ENCODE measurements at regions not wholly inside any gene's neighbourhood (a gene's known extent, or its start where the extent isn't known, plus 50 kb on each side); places are given as distances from the start of the nearest gene placed in this dataset.
"Not testable (repeated sequence)": the region's sequence is repeated elsewhere in the genome, so short reads cannot be mapped to it uniquely, and the experiment has no call there.

DNA sequence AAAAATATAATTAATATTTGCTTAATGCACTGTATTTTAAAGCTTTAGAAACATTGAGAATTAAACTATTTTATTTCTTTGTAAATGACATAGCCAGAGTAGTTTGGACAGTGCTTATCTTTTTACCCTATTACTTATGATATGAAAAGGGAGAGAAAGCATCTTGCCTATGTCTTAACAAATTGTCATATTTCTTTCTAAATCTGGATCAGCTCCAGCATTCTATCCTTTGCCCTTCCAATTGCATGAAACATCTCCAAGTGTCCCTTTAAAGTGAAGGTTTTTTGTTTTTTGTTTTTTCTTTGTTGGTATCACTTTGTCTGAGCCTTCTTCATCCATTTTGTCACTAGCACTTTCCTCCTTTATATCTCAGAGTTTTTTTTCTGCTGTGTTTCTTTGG is 511.6 kb upstream of the FAM174A start:
- DNase-seq (ENCODE audit: low read depth in 2 of 2) = no peak

DNA sequence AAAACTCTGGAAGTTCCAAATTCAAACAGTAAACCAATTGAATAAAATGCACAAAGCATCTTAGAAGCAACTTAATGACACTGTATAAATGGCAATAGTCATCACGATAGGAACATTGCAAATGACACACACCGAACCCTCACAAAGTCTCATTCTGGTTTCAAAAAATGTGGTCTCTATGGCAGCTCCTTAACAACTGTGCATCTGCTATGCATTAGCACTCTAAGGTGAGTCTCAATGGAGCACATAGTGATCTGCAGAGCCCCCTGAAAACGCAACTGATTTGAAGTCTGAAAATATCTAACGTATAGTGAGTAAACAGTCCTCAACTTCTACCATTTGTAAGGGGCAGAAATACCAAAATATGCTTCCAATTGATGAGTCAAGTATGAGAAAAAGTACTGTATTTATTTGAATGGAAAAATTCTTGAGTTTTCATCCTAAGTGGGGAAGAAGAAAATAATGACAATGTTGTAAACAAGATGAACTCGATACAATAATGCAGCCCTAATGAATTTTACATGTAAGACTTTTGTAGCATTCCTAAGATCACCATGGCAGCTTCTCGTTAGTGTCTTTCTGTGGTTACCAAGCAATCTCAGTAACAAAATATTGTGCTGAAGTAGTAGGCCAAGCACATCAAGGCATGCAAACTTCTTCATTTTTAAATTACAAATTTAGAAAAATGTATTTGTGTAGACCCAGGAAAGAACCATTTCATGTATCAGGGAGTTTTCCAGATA is 517.5 kb upstream of the FAM174A start:
- DNase-seq (ENCODE audit: low read depth in 2 of 2) = no peak

DNA sequence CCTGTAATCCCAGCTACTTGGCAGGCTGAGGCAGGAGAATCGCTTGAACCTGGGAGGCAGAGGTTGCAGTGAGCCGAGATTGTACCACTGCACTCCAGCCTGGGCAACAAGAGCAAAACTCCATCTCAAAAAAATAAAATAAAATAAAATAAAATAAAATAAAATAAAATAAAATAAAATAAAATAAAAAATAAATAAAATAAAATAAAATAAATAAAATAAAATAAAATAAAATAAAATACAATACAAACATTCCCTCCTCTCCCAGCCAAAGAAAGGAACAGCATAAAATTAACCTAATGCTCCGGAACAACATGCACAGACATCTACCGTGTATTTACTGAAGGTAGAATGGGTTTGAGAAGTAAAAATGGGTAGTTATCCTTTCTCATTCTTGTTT is 521.9 kb upstream of the FAM174A start:
- not testable (repeated sequence) for DNase-seq (ENCODE audit: low read depth in 2 of 2)

DNA sequence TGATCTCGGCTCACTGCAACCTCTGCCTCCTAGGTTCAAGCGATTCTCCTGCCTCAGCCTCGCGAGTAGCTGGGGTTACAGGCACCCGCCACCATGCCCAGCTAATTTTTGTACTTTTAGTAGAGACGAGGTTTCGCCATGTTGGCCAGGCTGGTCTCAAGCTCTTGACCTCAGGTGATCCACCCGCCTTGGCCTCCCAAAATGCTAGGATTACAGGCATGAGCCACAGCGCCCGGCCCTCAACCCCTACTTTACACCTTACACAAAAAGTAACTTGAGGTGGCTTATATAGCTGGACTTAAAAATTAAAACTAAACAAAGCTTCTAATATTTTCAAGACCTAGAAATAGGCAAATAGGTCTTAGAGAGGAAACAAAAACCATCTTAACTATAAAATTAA is 524.0 kb upstream of the FAM174A start:
- not testable (repeated sequence) for DNase-seq (ENCODE audit: low read depth in 2 of 2)

DNA sequence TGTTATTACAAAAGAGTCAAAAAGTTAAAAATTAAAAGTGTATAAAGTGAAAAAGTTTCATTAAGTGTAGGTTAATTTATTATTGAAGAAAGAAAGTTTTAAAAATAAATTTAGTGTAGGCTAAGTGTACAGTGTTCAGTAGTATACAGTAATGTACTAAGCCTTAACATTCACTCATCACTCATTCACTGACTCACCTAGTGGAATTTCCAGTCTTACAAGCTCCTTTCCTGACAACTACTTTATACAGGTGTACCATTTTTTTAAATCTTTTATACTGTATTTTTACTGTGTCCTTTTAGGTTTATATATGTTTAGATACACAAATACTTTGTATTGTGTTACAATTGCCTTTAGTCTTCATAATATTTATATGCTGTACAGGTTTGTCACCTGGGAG is 530.2 kb upstream of the FAM174A start:
- DNase-seq (ENCODE audit: low read depth in 2 of 2) = no peak

DNA sequence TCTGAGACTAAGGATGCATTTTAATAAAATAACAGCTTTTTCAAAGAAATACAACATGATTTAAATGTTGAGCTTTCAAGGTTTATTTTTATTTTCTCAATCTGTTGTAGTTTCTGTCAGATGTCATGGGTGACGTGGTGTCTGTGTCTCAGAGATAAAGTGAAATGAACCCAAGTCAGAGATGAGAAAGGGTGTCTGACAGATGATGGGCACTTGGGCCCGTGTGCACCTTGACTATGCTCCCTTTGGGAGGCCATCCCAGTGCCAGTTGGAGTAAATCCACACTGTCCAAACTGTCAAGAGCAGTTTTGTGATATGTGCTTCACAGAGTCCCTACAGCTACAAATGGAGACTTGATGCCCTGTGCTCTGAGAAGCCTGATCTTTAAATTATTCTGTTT is 536.9 kb upstream of the FAM174A start:
- DNase-seq (ENCODE audit: low read depth in 2 of 2) = no peak

DNA sequence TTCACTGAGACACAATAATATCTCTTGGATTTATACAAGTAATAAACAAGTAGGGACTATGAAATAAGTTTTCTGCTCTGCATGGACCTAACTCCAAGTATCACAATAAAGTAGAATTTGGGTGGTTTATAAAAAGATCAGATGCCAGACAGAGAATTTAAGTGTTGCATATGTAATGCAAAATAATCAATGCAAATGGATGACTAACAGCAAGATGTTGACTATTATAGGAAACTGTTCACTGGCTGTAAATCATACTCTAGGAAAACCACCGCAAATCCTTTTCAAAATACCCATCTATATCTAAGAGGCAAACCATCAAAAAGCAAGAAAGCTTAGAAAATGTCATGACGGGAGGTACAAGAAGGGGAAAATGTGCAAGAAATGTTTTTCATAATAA is 539.8 kb upstream of the FAM174A start:
- no peak for DNase-seq (ENCODE audit: low read depth in 2 of 2)

DNA sequence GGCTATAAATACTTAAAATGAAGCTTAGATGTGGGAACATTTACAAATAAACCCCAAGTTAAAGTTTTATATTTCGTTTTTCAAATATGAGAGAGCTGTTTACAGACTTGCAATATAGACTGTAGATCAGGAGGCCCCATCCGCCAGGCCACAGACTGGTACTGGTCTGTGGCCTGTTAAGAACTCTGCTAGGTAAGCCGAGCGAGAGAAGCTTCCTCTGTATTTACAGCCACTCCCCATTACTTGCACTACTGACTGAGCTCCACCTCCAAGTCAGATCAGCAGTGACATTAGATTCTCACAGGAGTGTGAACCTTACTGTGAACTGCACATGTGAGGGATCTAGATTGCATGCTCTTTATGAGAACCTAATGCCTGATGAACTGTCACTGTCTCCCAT is 561.4 kb upstream of the FAM174A start:
- DNase-seq (ENCODE audit: low read depth in 2 of 2) = no peak

DNA sequence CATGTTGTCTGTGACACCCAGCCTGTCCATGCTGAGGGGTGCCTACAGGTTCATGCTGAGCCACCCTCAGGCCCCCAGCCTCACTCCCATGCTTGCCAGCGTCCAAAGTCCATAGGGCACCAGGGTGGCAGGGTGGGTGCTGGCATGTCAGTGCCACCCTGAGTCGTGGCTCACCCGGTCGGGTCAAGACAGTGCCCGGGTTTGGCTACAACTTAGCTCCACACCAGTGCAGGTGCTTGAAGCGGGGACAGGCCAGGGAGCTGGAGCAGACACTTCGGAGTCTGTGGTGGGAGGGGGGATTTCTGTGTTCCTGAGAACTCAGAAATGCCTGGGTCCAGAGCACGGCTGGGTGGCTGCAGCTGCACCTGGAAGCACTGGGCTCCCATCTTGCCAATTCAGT is 579.2 kb upstream of the FAM174A start:
- DNase-seq (ENCODE audit: low read depth in 2 of 2) = no peak

DNA sequence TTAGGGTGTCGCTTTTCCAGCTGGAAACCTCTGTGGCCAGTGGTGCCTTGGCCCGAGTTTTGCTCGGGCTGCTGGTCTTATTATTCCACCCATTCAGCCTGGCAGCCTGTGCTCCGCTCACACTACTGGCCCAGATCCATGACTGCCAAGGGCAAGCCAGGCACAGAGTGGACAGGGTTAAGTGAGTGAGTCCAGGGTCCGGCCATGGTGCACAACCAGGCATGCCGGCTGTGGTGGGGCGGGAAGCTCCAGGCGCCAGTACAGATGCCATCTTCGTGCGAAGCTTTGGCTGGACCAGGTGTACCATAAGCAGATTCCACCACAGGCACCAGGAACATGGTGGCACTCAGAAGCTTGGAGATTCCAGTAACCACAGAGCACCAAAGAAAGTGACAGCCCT is 580.2 kb upstream of the FAM174A start:
- no peak for DNase-seq (ENCODE audit: low read depth in 2 of 2)

DNA sequence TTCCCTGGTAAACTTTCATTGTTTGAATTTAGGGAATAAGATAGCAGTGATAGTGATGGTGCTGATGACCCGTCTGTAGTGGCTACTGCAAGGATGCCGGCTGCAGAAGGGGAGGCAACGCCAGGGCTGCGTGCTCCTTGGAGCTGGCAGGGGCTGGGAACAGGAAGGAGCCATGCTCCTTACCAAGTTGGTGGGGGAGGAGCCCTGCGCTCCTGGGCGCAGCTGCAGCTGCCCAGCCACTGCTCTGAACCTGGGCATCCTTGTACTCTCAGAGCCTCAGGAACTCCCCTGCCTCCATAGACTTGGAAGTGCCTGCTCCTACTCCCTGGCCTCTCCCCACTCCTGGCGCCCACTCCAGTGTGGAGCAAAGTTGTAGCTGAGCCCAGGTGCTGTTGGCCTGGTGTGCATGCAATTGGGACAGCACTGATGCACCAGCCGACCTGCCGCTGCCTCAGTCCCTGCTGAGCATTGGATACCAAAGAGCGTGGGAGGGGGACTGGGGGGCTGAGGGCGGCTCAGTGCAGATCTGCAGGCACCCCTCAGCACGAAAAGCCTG is 585.1 kb upstream of the FAM174A start:
- no peak for DNase-seq (ENCODE audit: low read depth in 2 of 2)

DNA sequence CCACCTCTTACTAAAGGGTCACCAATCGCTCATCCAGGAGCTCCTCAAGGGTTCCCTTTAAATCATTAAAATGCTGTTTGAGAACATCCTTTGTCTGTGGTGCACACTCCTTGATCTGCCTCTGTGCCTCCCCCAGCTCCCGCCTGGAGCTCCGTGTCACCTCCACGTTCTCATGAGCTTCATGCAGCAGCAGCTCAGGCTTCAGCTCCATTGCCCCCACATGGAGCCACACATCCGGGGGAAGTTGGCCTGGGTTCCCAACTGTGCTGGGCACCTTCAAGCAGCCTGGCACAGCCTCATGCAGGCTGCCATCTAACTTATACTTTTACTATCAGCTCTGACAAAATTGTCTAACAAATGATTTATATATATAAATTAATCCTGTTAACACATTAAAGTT is 585.8 kb upstream of the FAM174A start:
- DNase-seq (ENCODE audit: low read depth in 2 of 2) = no peak

DNA sequence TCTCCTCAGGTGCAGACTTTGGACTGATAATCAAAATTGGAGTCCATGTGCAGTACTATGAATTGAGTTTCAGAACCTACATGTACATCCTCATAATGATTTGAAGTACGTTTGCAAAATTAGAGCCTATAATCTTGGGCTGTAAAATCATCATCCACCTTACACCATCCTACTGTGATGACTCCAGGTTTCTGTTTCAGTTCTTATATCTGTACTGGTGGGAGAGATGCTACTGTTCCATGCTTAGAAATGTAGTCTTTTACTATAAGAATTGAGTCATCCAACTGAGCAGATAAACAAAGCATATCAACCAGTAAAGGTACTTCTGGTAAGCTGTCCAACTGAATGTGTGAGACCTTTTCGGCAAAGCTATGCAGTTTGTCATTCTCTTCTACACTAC is 586.3 kb upstream of the FAM174A start:
- no peak for DNase-seq (ENCODE audit: low read depth in 2 of 2)

DNA sequence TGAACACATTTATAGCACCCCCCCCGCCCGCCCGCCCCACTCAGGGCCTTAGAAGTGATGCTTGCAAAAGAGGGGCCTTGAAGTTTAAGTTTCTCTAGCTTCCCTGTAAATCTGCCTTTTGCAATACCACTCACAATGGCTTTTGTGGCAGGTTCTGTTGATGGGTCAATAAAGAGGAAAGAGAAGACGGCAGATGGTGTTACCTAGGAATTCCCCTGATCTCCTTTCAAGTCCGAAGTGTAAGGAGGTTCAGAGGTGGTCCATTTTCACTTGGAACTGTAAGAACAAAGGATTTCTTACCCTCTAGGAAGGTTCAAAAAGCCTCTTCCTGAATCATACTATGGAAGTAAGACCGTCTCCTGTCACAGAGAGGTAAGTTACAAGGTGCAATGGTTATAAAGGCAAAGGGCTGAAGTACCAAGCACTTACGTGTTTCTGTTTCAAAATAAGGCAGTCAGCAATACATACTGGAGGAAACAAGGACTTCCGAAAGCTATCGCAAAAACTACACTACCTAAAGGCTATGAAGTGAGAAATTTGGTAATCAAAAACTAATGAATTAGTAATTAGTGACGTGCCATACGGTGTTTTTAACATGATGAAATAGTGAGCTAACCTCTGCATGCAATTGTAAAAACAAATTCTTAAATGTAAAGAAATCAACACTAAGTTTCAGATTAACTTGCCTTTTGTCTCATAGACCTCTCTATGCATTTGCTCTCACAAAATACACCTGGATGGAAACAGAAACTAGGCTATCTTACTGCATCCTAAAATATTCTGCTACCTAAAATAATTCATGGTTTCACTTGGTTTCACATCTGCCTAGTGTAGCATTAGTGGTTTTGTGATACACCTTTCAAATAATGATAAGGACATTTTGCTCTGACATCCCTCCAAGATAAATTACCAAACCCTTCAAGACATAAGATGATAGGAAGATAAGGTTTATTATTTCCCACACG is 589.4 kb upstream of the FAM174A start:
- DNase-seq (ENCODE audit: low read depth in 2 of 2) = no peak

DNA sequence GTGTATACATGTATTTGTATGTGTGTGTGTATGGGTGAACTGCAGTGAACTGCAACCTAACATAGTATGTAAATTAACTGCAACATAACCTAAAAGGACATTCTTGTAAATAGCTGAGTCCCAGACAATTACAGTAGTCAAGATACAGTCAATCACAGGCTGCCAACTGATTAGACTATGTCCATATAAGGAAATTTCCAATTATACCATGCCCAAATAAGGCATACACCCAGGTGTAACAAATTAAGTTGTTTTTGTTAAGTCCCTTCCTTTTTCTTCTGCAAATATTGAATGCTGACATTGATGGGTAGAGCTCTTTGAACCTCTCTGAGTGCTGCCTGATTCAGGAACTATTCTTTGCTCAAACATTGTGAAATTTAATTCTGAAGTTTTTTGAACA is 594.6 kb upstream of the FAM174A start:
- no peak for DNase-seq (ENCODE audit: low read depth in 2 of 2)

DNA sequence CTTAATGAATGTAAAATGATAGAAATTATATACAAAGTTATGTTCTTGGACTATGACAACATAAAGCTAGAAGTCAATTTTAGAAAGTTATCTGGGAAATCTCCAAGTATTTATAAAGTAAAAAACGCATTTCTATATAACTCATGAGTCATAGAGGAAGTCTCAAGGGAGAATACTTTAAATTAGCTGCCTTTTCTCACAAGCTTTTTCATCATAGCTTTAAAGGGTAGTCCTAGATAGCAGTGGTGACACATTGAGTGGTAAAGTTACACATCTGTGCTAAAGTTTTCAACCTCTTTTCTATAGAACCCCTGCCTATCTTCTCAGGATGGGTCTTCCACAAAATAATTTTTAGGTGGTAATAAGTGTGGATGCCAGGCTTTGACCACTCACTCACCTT is 598.3 kb upstream of the FAM174A start:
- no peak for DNase-seq (ENCODE audit: low read depth in 2 of 2)

DNA sequence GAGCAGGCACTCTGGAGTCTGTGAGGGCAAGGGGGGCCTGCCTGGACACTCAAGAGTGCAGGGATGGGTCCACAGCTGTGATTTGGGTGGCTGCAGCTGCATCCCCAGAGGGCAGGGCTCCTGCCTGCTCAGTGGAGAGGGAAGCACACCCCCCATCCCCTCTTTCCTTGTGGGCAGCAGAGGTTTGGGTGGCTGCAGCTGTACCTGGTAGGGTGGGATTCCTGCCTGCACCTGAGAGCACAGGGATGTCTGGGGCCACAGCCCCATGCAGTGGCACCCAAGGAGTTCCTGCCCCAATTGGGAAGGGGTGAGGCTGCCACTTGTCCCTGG is 605.4 kb upstream of the FAM174A start:
- no peak for DNase-seq (ENCODE audit: low read depth in 2 of 2)

DNA sequence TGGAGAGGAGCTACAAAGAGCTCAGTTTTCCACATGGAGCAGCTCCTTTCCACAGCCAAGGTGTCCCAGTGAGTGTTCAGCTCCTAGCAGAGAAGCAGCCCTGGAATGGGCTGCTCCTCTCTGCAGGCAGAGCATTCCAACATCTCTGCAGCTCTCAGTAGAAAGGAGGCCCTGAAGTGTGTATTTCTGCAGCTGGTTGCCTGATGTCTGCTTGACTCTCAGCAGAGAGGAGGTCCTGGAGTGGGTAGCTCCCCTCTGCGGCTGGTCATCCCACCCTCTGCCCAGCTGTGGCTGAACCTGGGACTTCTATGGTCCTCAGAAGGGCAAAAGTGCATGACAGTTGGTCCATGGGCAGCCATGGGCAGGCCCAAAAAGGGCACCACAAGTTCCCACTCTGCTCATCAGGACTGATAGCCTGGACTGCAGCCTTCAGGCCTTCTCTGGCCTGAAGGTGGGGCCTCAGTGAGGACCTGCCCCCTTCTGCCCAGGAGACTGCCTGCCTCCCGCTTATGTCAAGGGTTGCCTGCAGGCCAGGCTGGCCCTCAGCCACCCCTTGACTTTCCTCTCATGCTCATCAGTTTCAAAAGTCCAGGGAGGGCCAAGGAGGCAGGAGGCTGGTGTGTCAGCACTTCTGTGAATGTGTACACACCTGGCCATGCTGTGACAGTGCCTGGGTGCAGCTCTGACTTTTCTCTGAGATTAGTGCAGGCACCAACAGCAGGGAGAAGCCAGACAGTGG is 605.9 kb upstream of the FAM174A start:
- DNase-seq (ENCODE audit: low read depth in 2 of 2) = no peak

DNA sequence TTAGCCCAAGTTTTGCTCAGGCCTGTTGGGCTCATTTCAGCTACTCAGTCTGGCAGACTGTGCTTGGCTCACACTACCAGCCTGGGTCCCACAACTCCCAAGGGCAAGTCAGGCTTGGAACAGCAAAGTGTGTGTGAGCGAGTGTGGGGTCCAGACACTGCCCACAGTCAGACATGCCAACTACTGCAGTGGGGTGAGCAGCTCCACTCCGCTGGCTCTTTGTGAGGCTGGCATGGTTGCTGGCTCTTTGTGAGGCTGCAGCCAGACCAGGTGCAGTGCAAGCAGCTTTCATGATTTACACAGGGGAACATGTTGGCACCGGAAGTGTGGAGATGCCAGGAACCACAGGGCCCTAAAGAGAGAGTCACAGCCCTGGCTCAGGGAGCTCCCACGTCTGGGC is 606.7 kb upstream of the FAM174A start:
- DNase-seq (ENCODE audit: low read depth in 2 of 2) = no peak

DNA sequence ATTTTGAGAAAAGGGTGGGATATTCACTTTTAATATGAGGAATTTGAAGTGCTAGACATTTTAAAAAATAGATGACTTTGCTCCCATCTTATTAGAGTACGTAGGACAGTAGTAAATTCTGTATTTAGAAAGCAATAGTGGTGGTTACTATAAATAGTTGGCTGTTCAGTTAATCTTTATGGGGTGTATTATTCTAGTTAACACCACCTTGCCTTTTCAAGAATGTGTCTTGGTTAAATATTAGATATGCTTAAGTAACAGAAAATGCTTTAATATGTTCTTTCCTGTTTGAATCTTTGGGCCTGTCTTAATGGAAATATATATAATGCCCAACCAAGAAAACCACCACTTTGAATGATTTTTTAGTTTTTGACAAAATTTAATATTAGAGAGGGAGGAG is 608.7 kb upstream of the FAM174A start:
- DNase-seq (ENCODE audit: low read depth in 2 of 2) = no peak

DNA sequence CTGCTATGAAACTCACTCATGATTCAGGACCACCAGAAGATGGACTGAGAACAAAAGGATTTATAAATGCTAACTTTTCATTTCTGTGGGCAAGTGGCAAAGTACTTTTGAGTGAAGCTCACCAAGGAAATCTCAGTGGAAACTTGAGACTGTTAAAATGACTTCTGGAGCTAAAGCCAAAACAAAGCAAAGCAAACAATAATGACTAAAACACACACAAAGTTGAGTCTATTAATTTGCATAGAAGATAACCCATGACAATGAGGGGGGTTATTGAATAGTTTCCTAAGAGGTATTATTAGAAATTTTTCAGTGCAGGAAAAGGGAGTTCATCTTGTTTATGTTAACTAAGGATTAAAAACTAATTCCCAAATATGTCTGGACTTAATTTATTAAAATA is 612.8 kb upstream of the FAM174A start:
- no peak for DNase-seq (ENCODE audit: low read depth in 2 of 2)

DNA sequence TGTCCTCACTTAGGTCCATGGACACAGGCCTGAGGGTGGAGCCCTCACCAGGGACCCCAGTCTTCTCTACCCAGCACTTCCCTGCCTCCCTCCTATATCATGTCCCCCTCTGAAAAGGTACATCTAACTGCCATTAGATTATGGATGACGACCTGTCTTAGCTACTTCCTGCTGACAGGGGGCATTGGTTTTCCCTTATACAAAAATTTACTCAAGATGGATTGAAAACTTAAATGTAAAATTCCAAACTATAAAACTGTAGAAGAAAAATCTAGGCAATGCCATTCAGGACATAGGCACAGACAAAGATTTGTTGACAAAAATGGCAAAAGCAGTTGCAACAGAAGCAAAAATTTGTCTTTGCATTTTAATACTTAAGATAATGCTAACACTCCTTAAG is 623.2 kb upstream of the FAM174A start:
- DNase-seq (ENCODE audit: low read depth in 2 of 2) = no peak

All from stimulated activated CD4-positive, alpha-beta T cell treated with anti-CD3 and anti-CD28 coated beads, Interleukin-12 subunit alpha, Interleukin-12 subunit beta, amount 100 ng/mL, for 24 hours (primary cell).